Upper lobe of right lung (tissue), 1 donor: ENCODE measurements at regions not wholly inside any gene's neighbourhood (a gene's known extent, or its start where the extent isn't known, plus 50 kb on each side); places are given as distances from the start of the nearest gene placed in this dataset.
"Not testable (repeated sequence)": the region's sequence is repeated elsewhere in the genome, so short reads cannot be mapped to it uniquely, and the experiment has no call there.

Experiments
- ATAC-seq: fragments of 200-7000 bp; cut with Tn5 transposase; one replicate; pipeline ENCODE4 v1.9.1; 2020; ENCODE audit warnings: mild to moderate bottlenecking, moderate library complexity
- DNase-seq: peaks from one replicate; pipeline ENCODE4 v3.0.0-alpha.2; 2020
- H3K27ac ChIP-seq: fragments of 200-600 bp; one replicate; pipeline ENCODE4 v1.8.0; 2022
- H3K27me3 ChIP-seq: fragments of 200-600 bp; one replicate; pipeline ENCODE4 v1.8.0; 2022; ENCODE audit warnings: mild to moderate bottlenecking
- H3K36me3 ChIP-seq: fragments of 200-600 bp; one replicate; pipeline ENCODE4 v1.8.0; 2022
- H3K4me1 ChIP-seq: fragments of 200-600 bp; one replicate; pipeline ENCODE4 v1.8.0; 2022
- H3K4me3 ChIP-seq: fragments of 200-600 bp; one replicate; pipeline ENCODE4 v1.8.0; 2022; ENCODE audit warnings: mild to moderate bottlenecking
- H3K9me3 ChIP-seq: fragments of 200-600 bp; one replicate; pipeline ENCODE4 v1.8.0; 2022
- CTCF ChIP-seq: fragments of 200-600 bp; IDR thresholded peaks from one replicate; pipeline ENCODE4 v1.8.0; 2022; ENCODE audit warnings: antibody characterized with exemption
- intact Hi-C: fragments of 100-400 bp; cut with DNase I; formaldehyde crosslinking; loops from one replicate; pipeline ENCODE4 v1.11.0; 2022
- donor health status: DM: no; HTN: yes; CAD: no; lungs with severe emphysema.

- ATAC-seq (no peak), DNase-seq (no peak)
- H3K9me3 ChIP-seq: no peaks in the 10 kb centered on the region
- no peak overlapping the region for H3K4me3 ChIP-seq
- no peak overlapping the region for H3K27ac ChIP-seq
- no peak for TF ChIP-seq CTCF
- no peaks in the 10 kb centered on the region for H3K36me3 ChIP-seq
- no peaks in the 10 kb centered on the region for H3K27me3 ChIP-seq
- intact Hi-C loops: no loop called here
- H3K4me1 ChIP-seq: no peaks in the 10 kb centered on the region
Measured at GRCh38 chr5:157965989-157966388, 107.0 kb upstream of the CLINT1 start.

- no peaks in the 10 kb centered on the region for H3K9me3 ChIP-seq
- H3K36me3 ChIP-seq: no peaks in the 10 kb centered on the region
- TF ChIP-seq CTCF: no peak
- H3K4me1 ChIP-seq: no peaks in the 10 kb centered on the region
- H3K27me3 ChIP-seq: no peaks in the 10 kb centered on the region
- intact Hi-C loops: no loop called here
- ATAC-seq (no peak), DNase-seq (no peak)
- no peak overlapping the region for H3K27ac ChIP-seq
- no peak overlapping the region for H3K4me3 ChIP-seq
Measured at GRCh38 chr5:157965040-157965678, 106.2 kb upstream of the CLINT1 start.

GRCh38 chr5:157963761-157964160 lies 104.8 kb upstream of the CLINT1 start:
- intact Hi-C loops: no loop called here
- DNase-seq (no peak), ATAC-seq (no peak)
- TF ChIP-seq CTCF: no peak
- Histone ChIP-seq H3K27me3 (no peaks in the 10 kb centered on the region), H3K27ac (no peak overlapping the region), H3K4me1 (no peaks in the 10 kb centered on the region), H3K36me3 (no peaks in the 10 kb centered on the region), H3K4me3 (no peak overlapping the region), H3K9me3 (no peaks in the 10 kb centered on the region)

- intact Hi-C loops: no loop called here
- Histone ChIP-seq H3K27ac (no peak overlapping the region), H3K36me3 (no peaks in the 10 kb centered on the region), H3K27me3 (no peaks in the 10 kb centered on the region), H3K4me1 (no peaks in the 10 kb centered on the region), H3K4me3 (no peak overlapping the region), H3K9me3 (no peaks in the 10 kb centered on the region)
- DNase-seq (no peak), ATAC-seq (no peak)
- TF ChIP-seq CTCF: no peak
Measured at GRCh38 chr5:157963244-157963643, 104.3 kb upstream of the CLINT1 start.

GRCh38 chr5:157962686-157963085 lies 103.7 kb upstream of the CLINT1 start:
- H3K36me3 ChIP-seq, H3K27me3 ChIP-seq, DNase-seq, H3K4me1 ChIP-seq, H3K9me3 ChIP-seq, H3K4me3 ChIP-seq, ATAC-seq, intact Hi-C loops, H3K27ac ChIP-seq: not testable (repeated sequence)

GRCh38 chr5:157961896-157962590 lies 103.1 kb upstream of the CLINT1 start:
- DNase-seq: no peak

More at GRCh38 chr5:157961896-157962590, 103.1 kb upstream of the CLINT1 start:
- no peak overlapping the region for H3K27ac ChIP-seq
- no peak for TF ChIP-seq CTCF
- H3K9me3 ChIP-seq: no peaks in the 10 kb centered on the region
- ATAC-seq: no peak
- intact Hi-C loops: no loop called here
- no peaks in the 10 kb centered on the region for H3K27me3 ChIP-seq
- H3K36me3 ChIP-seq: no peaks in the 10 kb centered on the region
- H3K4me3 ChIP-seq: no peak overlapping the region
- H3K4me1 ChIP-seq: no peaks in the 10 kb centered on the region
